ENCODE measurements at regions not wholly inside any gene's neighbourhood (a gene's known extent, or its start where the extent isn't known, plus 50 kb on each side); places are given as distances from the start of the nearest gene placed in this dataset.

DNA sequence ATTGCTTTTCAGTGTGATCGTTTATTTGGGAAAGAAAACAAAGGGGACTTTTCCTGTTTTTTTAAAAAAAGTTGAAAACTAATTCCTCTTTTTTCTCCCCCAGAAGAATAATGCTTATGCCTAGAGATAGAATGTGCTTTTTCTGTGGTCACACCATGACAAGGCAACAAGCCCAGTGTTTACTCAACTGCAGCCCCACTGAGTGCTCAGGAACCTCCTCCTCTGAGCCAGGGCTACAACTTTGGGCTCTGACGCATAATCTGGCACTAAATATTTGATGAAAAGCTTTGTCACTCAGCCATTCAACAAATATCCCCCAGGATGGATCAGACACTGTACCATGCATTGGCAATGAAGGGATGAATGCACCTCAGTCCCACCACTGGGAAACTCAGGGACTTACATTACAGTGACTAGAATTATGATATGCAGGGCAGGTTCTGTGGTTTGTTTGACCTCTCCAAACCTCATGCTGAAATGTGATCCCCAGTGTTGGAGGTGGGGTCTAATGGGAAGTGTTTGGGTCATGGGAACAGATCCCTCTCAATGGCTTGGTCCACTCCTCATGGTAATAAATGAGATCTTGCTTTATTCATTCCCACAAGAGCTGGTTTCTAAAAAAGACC is 155.9 kb downstream of the CCDC34 start:
- POLR2A ChIA-PET: no interaction called here
- DNase-seq (ENCODE audit: extremely low spot score): no peak
- TF ChIP-seq CTCF (IDR thresholded peaks at IDR 0.05; ENCODE audit: control extremely low read depth, extremely low read depth, low read depth, missing control alignments): no peak
- CTCF ChIA-PET: interaction anchor here (0.9 to 2.7 kb wide), 3 partner anchors 23 to 290 kb away, joined by 3 to 16 read pairs (median 7); no protein-coding TSS in a partner anchor

GRCh38 chr11:27205779-27206570 is 157.0 kb downstream of the CCDC34 start:
- CTCF ChIA-PET: interaction anchor here (1.1 to 1.5 kb wide), 3 partner anchors 14 to 280 kb away, joined by 3 to 4 read pairs (median 3); no protein-coding TSS in a partner anchor
- no peak for TF ChIP-seq CTCF (IDR thresholded peaks at IDR 0.05; ENCODE audit: control extremely low read depth, extremely low read depth, low read depth, missing control alignments)
- no peak for DNase-seq (ENCODE audit: extremely low spot score)
- POLR2A ChIA-PET: no interaction called here

GRCh38 chr11:27205250-27205649 is 157.8 kb downstream of the CCDC34 start:
- no peak for DNase-seq (ENCODE audit: extremely low spot score)
- TF ChIP-seq CTCF (IDR thresholded peaks at IDR 0.05; ENCODE audit: control extremely low read depth, extremely low read depth, low read depth, missing control alignments): no peak
- CTCF ChIA-PET: interaction anchor here (1.2 to 1.5 kb wide), 2 partner anchors 13 to 281 kb away, joined by 3 to 4 read pairs; no protein-coding TSS in a partner anchor
- POLR2A ChIA-PET: no interaction called here

GRCh38 chr11:27204529-27204928 is 158.5 kb downstream of the CCDC34 start:
- CTCF ChIA-PET: interaction anchor here (1.5 to 1.8 kb wide), 2 partner anchors 12 to 29 kb away, joined by 3 to 6 read pairs; no protein-coding TSS in a partner anchor

GRCh38 chr11:27203077-27203647 is 159.9 kb downstream of the CCDC34 start:
- no peak for TF ChIP-seq CTCF (IDR thresholded peaks at IDR 0.05; ENCODE audit: control extremely low read depth, extremely low read depth, low read depth, missing control alignments)
- CTCF ChIA-PET: interaction anchor here (1.3 to 3.7 kb wide), 6 partner anchors 16 to 300 kb away, joined by 3 to 18 read pairs (median 6); no protein-coding TSS in a partner anchor
- POLR2A ChIA-PET: no interaction called here
- DNase-seq (ENCODE audit: extremely low spot score): no peak

More at GRCh38 chr11:27204529-27204928, 158.5 kb downstream of the CCDC34 start:
- TF ChIP-seq CTCF (IDR thresholded peaks at IDR 0.05; ENCODE audit: control extremely low read depth, extremely low read depth, low read depth, missing control alignments): peak; percentile 27
- POLR2A ChIA-PET: no interaction called here
- DNase-seq (ENCODE audit: extremely low spot score): no peak

Measured in GM10248 (cell line).